ENCODE measurements at regions not wholly inside any gene's neighbourhood (a gene's known extent, or its start where the extent isn't known, plus 50 kb on each side); places are given as distances from the start of the nearest gene placed in this dataset.

- Histone ChIP-seq H3K4me3 (replicated peaks in 1 of 3; ENCODE audit: insufficient read depth in 1 of 3, low read depth in 2 of 3, low read length in 3 of 3) (no peak overlapping the region), H3K27ac (ENCODE audit: extremely low read length, insufficient read depth, low read length) (no peak overlapping the region), H2AFZ (ENCODE audit: low read length) (no peak overlapping the region), H3K4me2 (ENCODE audit: low read depth, low read length) (no peak overlapping the region), H3K27me3 (ENCODE audit: control insufficient read depth in 1 of 2, insufficient read depth in 2 of 2, low read length in 2 of 2) (no peaks in the 10 kb centered on the region), H4K20me1 (ENCODE audit: insufficient read depth, low read length) (no peaks in the 10 kb centered on the region), H3K36me3 (replicated peaks in 1 of 2; ENCODE audit: control insufficient read depth in 1 of 2, insufficient read depth in 2 of 2, low read length in 2 of 2) (no peaks in the 10 kb centered on the region), H3K9ac (ENCODE audit: insufficient read depth, low read depth, low read length) (no peak overlapping the region), H3K4me1 (ENCODE audit: insufficient read depth, low read length) (no peaks in the 10 kb centered on the region), H3K9me3 (ENCODE audit: low read length) (peaks cover 39% of the 10 kb centered on the region), H3K79me2 (ENCODE audit: insufficient read depth, low read length) (no peaks in the 10 kb centered on the region)
- FAIRE-seq (no peak), DNase-seq (ENCODE audit: low spot score) (no peak), ATAC-seq (no peak)
- in situ Hi-C loops (cut with HindIII; ENCODE audit: extremely low pct_ligation_motif_present, low pct_unique_long_range_greater_than_20kb) (no loop called here), intact Hi-C loops (cut with micrococcal nuclease; ENCODE audit: unreplicated experiment) (no loop called here)
- BruUV-seq (replicated peaks) = no TSS peak
- WGBS (ENCODE audit: low lambda C conversion rate) = 23% methylated on average over 1 of the region's 1 CpG
- ChIA-PET CTCF (ENCODE audit: low intra/inter-chr PET ratio, low total read pairs) (no interaction called here), POLR2A (no interaction called here)
- TF ChIP-seq ZNF281 (CRISPR knock-in tag; IDR thresholded peaks at IDR 0.05; ENCODE audit: borderline replicate concordance) (no peak), ZNF792 (CRISPR knock-in tag; IDR thresholded peaks at IDR 0.05) (no peak), ZNF570 (CRISPR knock-in tag; IDR thresholded peaks at IDR 0.05; ENCODE audit: borderline replicate concordance) (no peak), SRF (IDR thresholded peaks at IDR 0.05; ENCODE audit: low read depth, low read length) (no peak), MYPOP (CRISPR knock-in tag; IDR thresholded peaks at IDR 0.05) (no peak), IKZF5 (CRISPR knock-in tag; IDR thresholded peaks at IDR 0.05) (no peak), BCLAF1 (IDR thresholded peaks at IDR 0.05) (no peak), ZNF710 (CRISPR knock-in tag; IDR thresholded peaks at IDR 0.05; ENCODE audit: borderline replicate concordance) (no peak), ASH2L (IDR thresholded peaks at IDR 0.05; ENCODE audit: insufficient read length, low read depth, low read length) (no peak), MAFG (CRISPR knock-in tag; IDR thresholded peaks at IDR 0.05) (no peak), ZNF749 (CRISPR knock-in tag; IDR thresholded peaks at IDR 0.05; ENCODE audit: borderline replicate concordance) (no peak)
- TF ChIP-seq, protein P1, sequence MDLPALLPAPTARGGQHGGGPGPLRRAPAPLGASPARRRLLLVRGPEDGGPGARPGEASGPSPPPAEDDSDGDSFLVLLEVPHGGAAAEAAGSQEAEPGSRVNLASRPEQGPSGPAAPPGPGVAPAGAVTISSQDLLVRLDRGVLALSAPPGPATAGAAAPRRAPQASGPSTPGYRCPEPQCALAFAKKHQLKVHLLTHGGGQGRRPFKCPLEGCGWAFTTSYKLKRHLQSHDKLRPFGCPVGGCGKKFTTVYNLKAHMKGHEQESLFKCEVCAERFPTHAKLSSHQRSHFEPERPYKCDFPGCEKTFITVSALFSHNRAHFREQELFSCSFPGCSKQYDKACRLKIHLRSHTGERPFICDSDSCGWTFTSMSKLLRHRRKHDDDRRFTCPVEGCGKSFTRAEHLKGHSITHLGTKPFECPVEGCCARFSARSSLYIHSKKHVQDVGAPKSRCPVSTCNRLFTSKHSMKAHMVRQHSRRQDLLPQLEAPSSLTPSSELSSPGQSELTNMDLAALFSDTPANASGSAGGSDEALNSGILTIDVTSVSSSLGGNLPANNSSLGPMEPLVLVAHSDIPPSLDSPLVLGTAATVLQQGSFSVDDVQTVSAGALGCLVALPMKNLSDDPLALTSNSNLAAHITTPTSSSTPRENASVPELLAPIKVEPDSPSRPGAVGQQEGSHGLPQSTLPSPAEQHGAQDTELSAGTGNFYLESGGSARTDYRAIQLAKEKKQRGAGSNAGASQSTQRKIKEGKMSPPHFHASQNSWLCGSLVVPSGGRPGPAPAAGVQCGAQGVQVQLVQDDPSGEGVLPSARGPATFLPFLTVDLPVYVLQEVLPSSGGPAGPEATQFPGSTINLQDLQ (CRISPR knock-in tag; IDR thresholded peaks at IDR 0.05) = no peak
Observed at GRCh38 chr4:45883421-45883820, 240.4 kb downstream of the GABRG1 start.

All from HepG2 (cell line).